GM12891 (cell line): ENCODE measurements at regions not wholly inside any gene's neighbourhood (a gene's known extent, or its start where the extent isn't known, plus 50 kb on each side); places are given as distances from the start of the nearest gene placed in this dataset.

Experiments
- DNase-seq: peaks from one replicate; pipeline ENCODE4 v3.0.0; 2011; ENCODE audit warnings: low spot score; ENCODE audit not compliant: insufficient read length
- FAIRE-seq: peaks from 2 replicates; lab custom pipeline; 2011; peaks lifted over from hg19 to GRCh38; lab: Jason Lieb, UNC
- PAX5 ChIP-seq: IDR thresholded peaks from 2 replicates; pipeline ENCODE4 v1.6.1; 2011; ENCODE audit warnings: low read length, moderate library complexity, mild to moderate bottlenecking; ENCODE audit not compliant: insufficient read depth, severe bottlenecking
- POLR2A ChIP-seq: IDR thresholded peaks from 2 replicates; pipeline ENCODE4 v1.6.1; 2011; ENCODE audit warnings: low read depth, low read length, control low read depth
- POLR2AphosphoS5 ChIP-seq: IDR thresholded peaks from 2 replicates; pipeline ENCODE4 v1.6.1; 2011; ENCODE audit warnings: low read depth, low read length, control low read depth
- POU2F2 ChIP-seq: IDR thresholded peaks from 2 replicates; pipeline ENCODE4 v1.6.1; 2011; ENCODE audit warnings: low read depth, mild to moderate bottlenecking, control low read depth, low read length, moderate library complexity
- SPI1 ChIP-seq: IDR thresholded peaks from 2 replicates; pipeline ENCODE4 v1.6.1; 2011; ENCODE audit warnings: low read depth, low read length, control low read depth
- TAF1 ChIP-seq: IDR thresholded peaks from 2 replicates; pipeline ENCODE4 v1.6.1; 2011; ENCODE audit warnings: low read depth, low read length, control low read depth

DNA sequence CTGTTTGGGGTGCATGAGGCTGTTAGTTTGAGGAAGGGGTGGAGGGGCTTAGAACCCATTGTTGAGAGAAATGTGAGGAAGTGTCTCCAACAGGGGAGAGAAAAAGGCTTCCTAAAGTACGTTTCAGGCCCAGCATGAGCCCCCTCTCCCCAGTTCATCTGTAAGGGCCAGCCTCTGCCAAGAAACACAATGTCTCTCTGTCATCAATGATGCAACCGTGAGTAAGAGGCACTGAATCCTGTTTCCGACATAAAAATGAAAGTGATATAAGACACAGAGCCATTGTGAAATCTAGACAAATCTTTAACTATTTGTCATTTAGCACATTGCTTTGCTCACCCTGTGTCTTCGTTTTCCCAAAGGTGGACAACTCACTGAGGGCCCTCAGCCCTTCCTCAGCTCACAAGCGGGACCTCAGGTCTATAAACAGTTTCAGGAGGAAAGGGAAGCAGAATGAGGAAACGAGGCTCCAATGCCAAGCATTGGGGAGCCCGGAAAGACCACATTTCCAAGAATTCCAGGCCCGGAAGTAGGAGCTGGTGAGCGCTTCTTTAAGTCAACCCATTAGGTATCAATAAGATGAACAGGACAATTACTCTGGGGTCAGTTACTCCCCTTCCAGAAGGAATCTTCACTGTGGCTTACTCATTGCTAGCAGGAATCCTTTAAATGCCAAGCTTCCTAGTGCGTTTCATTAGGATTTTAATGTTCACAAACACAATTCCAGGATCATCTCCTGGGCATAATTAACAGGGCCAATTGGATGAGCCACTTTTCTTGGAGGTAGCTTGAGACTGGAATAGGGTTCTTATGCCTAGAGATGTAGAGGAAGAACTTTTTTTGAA, 59.0 kb upstream of the KLF4 start:
- FAIRE-seq, result no peak
- DNase-seq, result no peak

DNA sequence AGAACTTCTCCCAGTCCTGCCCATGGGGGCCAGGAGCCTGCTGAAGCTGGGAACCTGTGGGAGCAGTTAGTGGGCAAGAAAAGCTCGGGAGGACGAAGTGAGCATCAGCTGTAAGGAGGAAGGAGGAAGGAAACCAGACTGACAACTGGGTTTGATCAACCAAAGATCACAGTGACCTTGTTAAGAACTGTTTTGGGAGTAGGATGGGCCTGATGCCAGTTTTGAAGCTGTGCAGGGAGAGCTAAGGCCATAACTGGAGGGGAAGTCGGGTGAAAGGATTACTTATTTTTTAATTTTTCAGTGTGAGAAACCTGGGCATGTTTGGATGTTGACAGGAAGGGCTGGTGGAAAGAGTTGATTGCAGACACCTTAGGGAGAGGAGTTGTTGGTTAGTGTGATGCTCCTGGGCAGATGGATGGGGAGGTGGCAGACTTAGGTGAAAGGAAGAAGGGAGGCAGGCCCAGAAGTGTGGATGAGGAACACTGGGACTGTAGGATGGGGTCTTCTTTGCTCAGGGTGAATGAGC, 58.3 kb upstream of the KLF4 start:
- TF ChIP-seq TAF1 (no peak), PAX5 (no peak), POLR2AphosphoS5 (no peak), SPI1 (no peak), POU2F2 (no peak), POLR2A (no peak)
- no peak for DNase-seq
- FAIRE-seq, result no peak

More for the DNA sequence above, 59.0 kb upstream of the KLF4 start:
- TF ChIP-seq SPI1 (no peak), POU2F2 (no peak), POLR2AphosphoS5 (no peak), POLR2A (no peak), PAX5 (no peak), TAF1 (no peak)

DNA sequence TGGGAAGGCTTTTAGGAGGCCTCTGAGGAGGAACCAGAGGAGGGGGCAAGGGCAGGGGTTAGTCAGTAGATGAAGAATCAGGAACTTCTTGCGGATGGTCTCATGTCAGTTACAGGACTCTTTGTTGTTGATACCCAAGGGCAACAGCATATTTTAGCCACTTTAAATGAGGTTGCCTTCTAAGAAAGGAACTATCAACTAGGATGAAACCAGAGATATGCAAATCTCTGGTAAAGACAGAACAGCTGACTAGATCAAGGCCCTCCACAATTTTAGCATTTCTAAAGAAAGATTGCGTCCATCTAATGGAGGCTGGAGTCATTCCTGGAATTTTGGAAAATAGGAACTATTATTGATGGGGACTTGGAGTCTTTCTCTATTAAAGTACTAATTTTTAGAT, 57.7 kb upstream of the KLF4 start:
- TF ChIP-seq POLR2AphosphoS5 (no peak), SPI1 (no peak), PAX5 (no peak), TAF1 (no peak), POU2F2 (no peak), POLR2A (no peak)
- DNase-seq, result no peak
- no peak for FAIRE-seq

DNA sequence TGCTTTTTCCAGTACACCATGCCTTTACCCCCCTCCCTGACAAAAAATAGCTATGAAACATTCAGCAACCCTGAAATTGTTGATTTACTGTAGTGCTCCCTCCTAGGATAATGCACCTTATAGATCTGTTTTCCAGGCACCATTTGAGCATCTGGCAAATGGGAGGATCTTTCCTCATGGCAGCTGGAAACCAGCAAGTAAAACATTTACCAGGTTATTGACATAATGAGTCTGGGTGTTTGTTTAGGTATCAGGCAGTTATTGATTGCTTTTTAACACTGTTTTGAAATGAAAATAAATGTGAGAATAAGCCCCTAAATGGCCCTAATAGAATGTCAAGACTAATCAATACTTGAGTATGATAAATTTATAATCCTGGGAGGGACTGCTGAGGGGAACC, 57.3 kb upstream of the KLF4 start:
- no peak for TF ChIP-seq POLR2A
- TF ChIP-seq POU2F2, result no peak
- no peak for TF ChIP-seq TAF1
- TF ChIP-seq SPI1, result no peak
- TF ChIP-seq POLR2AphosphoS5, result no peak
- TF ChIP-seq PAX5, result no peak
- no peak for FAIRE-seq

DNA sequence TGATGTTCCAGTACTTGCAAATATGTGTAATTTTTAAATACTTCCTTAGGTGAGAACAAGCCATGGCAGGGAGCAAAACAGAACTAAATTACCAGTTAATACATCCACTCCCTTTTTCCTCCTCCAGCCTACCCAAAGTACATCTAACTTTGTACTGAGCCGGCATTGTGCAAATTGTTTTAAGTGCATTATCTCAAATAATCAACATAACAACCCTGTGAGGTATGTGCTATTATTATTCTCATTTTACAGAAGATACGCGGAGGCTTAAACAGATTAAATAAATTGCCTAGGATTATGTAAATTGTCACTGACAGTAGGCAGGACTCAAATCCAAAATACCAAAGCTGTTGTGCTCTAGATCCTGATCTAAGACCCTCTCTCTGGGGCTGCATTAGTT, 55.5 kb upstream of the KLF4 start:
- no peak for DNase-seq
- TF ChIP-seq TAF1, result no peak
- TF ChIP-seq PAX5, result no peak
- no peak for TF ChIP-seq SPI1
- TF ChIP-seq POU2F2, result no peak
- no peak for TF ChIP-seq POLR2AphosphoS5
- no peak for TF ChIP-seq POLR2A
- FAIRE-seq, result no peak

More for the DNA sequence above, 57.3 kb upstream of the KLF4 start:
- no peak for DNase-seq

DNA sequence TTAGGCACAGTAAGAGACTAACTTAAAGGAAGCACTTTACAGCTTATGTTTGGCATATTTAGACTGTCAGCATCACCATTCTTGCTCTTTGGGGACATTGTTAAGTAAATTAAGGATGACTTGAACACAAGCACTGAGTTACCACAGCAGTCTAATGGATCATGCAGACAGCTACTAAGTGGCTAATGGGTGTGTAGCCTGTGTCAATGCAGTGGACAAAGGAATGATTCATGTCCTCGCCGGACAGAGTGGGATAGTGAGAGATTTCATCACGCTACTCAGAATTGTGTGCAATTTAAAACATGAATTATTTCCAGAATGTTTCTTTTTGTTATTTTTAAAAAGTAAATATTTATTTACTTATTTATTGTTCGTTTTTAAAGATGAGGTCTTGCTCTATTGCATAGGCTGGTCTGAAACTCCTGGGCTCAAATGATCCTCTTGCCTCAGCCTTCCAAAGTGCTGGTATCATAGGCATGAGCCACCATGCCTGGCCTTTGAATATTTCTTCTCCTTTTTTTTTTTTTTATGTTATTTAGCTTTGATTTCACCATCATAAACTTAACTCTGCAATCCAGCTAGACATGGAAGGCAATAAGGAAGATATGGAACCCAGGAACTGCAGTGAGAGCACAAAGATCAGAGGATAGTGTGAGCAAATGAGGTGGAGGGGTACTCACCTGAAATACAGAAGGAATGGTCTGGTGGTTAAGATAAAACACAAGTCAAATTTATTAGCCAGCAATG, 53.0 kb upstream of the KLF4 start:
- DNase-seq, result no peak
- TF ChIP-seq TAF1 (no peak), POU2F2 (no peak), PAX5 (no peak), POLR2AphosphoS5 (no peak), SPI1 (no peak), POLR2A (no peak)
- no peak for FAIRE-seq

DNA sequence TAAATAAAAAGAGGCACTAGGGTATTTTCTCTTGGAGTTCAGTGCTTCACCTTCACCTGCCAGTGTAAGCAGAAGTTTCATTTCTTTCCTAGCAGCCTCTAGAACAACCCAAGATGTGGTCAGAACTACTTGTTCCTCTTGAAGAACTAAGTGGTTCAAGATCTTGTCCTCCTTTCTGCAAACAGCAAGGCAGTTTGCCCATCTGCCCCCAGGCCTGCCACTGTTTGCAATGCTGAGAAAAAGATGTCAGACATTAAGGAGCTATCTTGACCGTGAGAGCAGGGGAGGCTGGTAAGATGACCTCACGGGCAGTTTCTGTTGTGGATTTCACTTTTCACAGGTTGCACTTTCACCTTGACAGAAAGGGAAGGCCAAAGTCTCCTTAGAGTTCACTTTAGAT, 52.0 kb upstream of the KLF4 start:
- DNase-seq (peak; percentile 22), FAIRE-seq (peak; percentile 74)
- TF ChIP-seq SPI1 (no peak), TAF1 (no peak), POLR2A (no peak), PAX5 (no peak), POLR2AphosphoS5 (no peak), POU2F2 (no peak)

DNA sequence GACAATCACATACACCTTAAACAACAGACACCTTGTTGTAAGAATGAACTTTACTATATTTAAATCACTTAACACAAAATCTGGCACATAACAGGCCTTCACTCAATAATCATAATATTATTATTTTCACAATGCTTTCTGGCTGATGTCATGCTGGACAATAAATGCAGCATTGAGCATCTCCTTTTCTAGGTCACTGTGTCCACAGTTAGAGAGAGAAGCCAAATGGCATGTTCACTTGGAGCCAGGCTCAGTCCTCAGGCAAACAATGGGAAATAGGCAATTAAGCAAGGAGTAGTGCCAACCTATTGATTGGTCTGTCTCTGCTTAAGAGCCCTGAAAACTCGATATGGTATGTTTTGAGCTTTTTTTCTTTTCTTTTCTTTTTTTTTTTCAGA, 50.6 kb upstream of the KLF4 start:
- FAIRE-seq (no peak), DNase-seq (no peak)
- TF ChIP-seq POLR2A (no peak), POLR2AphosphoS5 (no peak)

DNA sequence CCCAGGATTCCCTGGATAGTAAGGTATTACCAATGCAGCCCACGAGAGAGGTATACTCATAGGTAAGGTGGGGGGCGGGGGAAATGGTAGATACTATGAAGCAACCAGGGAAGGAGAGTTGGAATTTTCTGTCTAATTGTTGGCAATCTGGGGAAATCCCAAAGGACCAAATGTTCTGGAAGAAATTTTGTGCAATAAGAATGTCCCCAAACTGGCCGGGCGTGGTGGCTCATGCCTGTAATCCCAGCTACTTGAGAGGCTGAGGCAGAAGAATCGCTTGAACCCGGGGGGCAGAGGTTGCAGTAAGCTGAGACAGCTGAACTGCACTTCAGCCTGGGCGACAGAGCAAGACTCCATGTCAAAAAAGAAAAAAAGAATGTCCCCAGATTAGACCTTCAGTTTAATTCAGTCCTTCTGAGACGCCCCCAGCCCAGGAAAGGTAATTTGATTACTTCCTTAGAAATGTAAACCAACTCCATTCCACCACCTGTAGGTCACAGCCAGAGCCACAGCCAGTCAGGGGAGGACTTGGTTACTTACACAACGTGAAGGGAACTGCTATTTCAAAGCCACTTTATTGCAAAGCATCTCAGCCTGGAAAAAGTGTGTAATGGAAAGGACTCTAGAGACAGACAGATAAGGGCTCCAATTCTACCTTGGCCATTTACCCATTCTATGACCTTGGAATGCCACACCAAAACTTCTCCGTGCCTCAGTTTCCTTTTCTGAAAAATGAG, 50.0 kb upstream of the KLF4 start:
- DNase-seq (no peak), FAIRE-seq (no peak)
- no peak for TF ChIP-seq POU2F2
- TF ChIP-seq SPI1, result no peak
- no peak for TF ChIP-seq PAX5
- no peak for TF ChIP-seq TAF1
- TF ChIP-seq POLR2AphosphoS5, result no peak
- no peak for TF ChIP-seq POLR2A
